Sciatic nerve (tissue), 2 donors: ENCODE measurements at regions not wholly inside any gene's neighbourhood (a gene's known extent, or its start where the extent isn't known, plus 50 kb on each side); places are given as distances from the start of the nearest gene placed in this dataset.
"Not testable (repeated sequence)": the region's sequence is repeated elsewhere in the genome, so short reads cannot be mapped to it uniquely, and the experiment has no call there.

Experiments
- ATAC-seq: fragments of 200-7000 bp; cut with Tn5 transposase; one replicate; pipeline ENCODE4 v1.9.1; 2020; ENCODE audit warnings: mild to moderate bottlenecking, moderate library complexity
- DNase-seq: peaks from one replicate; pipeline ENCODE4 v3.0.0-alpha.2; 2020; ENCODE audit warnings: low spot score
- intact Hi-C: fragments of 100-400 bp; cut with DNase I; formaldehyde crosslinking; loops from one replicate; pipeline ENCODE4 v1.14.2; 2022
- donor health status: DM: no; HTN: no; CAD: no.
- donor health status: DM: no; HTN: no; CAD: no.

DNA sequence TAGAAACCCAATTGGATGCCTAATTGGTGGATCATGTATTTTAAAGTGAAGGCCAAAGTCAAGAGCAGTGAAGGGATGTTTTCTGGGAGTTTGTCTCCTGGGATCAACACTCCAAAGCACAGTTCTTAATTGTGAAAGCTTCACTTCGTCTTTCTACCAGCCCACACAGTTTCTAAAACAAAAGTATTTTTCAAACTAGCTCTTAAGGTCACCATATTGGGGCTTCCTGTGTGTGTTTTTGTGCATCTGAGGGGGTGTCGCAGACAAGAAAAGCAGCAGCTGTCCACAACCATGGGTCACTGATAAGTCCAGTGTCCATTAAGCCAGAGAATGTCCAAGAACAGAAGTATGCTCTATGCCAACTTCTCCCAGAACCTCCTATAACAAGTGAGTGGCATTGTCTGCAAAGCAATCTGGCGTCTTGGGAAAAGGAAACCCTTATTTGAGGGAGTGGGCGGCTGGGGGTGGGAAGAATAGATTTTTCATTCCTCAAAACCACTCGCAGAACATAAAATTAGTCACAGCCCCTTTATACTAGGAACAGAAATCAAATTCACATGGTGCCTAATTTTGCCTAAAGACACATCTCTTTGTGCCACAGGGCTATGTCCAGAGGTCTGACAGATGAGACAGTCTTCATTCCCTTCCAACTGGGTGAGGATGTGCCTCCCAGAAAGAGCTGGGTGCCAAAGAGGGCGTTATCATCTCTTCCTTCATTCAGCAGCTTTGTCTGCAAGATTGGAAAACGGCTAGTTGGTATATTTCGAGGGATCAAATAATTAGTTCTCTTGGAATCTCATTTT, 610.4 kb downstream of the BCOR start:
- DNase-seq, result no peak
- intact Hi-C loops, result no loop called here
- peak; percentile 51 for ATAC-seq

DNA sequence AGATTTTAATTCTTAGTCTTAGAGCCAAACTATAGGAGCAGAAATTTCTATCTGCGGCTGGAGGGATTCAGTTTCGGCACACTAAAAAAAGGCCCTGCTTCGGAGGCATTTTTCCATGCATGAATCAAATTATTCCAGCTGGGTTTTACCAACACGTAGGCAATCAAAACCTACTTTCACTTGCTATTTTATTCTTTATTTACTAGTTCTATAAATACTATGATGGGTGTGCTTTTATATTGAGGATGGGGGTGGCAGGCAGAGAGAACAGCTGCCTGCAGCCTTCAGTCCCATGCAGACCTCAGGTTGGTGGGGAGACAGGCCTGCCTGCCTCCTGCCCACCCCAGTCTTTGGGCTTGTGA, 609.8 kb downstream of the BCOR start:
- ATAC-seq (no peak), DNase-seq (no peak)
- intact Hi-C loops, result no loop called here

DNA sequence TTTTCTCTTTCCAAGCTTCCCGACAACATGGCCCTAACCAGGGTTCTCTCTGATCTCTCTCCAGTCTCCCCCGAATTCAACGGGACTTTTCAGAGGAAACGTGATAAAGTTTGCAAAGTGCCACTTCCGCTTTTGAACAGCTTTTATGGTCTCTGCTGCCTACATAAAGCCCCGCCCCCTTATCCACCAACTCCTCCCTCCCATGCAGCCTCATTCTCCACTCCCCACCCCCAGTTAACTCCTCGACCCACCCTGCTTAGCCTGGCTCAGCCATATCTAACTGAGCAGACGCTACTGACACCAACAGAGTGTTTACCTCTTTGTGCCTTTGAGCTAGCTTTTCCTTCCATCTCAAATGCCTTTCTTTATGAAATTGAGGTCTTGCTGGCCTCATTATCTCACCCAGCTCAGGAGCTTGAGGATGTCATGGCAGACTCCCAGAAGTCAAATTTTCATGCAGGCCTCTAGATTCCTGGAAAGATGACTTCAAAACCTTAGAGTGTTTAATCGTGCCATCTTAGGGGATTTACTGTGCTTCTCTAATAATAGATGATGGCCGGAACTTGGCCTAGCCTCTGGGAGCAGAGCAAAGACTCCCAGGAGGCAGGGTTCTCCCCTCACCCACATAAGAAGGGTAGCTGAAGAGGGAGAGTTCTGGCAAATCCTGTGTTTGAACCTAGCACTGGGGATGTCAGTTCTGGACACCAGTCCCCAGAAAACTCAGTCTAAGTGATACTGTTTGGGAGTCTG, 606.0 kb downstream of the BCOR start:
- no peak for ATAC-seq
- DNase-seq, result no peak
- intact Hi-C loops, result no loop called here

DNA sequence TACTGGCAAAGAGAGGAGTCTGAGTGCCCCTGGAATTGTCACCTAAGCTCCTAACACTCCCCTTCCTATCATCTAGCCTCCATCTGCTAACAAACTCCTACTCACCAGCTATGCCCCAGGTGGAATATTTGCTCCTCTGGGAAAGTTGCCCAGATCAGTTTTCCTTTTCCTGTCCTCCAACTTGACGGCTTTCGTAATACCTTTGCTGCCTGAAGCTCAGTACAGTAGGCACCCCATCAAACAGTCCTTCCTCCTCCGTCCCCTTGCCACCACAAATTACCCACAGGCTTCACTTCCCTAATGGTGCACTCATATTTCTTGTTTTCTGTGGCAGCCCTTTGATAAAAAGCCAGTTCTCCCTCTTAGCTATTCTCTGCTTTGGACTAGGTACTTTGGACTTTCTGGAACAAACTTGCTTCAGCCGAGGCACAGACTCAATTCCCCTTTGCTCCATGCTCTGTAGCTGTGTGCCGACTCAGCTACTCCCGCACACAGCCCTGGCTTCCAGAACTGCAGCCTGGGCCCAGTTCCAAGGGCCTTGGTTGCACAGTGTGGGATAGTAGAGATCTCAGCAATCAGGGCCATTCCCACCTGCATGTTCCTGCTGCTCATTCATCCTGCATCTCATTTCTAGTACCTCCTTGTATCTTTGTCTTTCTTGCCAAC, 605.1 kb downstream of the BCOR start:
- no peak for DNase-seq

DNA sequence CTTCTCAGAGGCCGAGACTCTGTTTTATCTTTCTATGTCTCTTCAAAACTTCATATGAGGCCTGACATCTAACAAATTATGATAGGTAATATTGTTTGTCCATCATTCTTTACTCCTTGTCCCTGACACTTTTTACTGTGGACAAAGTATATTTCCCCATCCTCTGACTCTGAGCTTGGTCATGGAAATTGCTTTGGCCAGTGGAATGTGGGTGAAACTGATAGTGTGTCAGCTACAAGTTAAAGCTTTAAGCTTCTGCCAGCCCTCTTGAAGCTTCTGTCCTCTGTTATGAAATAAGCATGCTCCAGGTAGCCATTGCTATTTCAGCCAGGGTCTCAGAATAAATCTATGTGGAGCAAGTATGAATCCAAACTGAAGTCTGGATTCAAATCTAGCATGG, 604.6 kb downstream of the BCOR start:
- intact Hi-C loops, result no loop called here
- DNase-seq (no peak), ATAC-seq (no peak)

More for the DNA sequence above, 605.1 kb downstream of the BCOR start:
- intact Hi-C loops, result no loop called here
- peak; percentile 59 for ATAC-seq

DNA sequence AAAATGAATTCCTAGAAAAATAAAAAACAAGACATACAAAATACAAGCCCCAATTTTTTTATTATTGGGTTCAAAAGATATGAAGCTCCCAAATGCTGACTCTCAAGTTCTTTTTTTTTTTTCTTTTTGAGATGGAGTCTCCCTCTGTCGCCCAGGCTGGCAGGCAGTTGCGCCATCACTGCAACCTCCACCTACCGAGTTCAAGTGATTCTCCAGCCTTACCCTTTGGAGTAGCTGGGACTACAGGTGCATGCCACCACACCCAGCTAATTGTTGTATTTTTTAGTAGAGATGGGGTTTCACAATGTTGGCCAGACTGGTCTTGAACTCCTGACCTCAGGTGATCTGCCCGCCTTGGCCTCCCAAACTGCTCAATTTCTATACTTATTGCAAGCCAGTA, 600.6 kb downstream of the BCOR start:
- intact Hi-C loops, ATAC-seq, DNase-seq: not testable (repeated sequence)

DNA sequence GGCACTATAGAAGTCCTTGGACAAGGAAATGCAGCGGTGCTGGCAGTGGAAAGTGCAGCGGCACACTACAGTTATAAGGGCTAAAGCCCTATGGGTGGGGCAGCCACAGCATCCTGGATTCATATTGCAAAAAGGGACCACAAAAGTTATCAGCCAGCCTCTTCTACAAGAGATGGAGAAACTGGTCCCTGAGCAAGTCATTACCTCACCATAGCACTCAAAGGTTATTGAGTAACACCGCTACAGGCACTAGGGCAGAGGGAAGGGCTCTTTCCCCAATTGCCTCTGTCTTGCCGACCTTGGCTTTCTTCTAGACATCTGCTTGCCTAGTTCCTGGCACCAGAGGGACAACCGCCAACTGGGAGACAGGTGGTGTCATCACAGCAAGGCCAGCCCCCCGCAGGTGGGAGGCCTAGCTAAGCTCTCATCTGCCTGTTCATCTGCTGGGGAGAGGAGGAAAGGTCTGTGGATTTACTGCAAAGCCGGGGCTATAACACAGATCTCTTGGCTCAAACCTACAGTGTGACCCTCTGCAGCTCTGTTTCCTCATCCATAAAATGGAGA, 600.0 kb downstream of the BCOR start:
- ATAC-seq (no peak), DNase-seq (no peak)
- intact Hi-C loops, result no loop called here

DNA sequence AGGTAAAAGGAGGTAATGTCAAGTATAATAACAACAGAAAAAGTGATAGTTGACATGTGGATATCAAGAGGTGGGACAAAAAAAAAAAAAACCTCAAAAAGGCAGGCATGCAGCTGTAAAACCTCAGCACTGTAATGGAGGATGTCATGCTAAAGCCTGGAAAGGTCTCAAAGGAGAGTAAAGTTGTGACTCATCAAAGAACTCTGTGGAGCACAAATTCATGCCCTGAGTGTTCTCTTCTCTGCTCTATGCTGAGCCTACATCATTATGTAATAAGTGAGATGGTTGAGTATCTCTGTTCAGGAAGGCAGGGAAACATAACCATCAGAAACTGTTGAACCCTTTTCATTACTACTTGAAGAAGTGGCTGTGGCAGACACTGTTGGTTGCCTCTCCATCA, 597.8 kb downstream of the BCOR start:
- intact Hi-C loops, result no loop called here
- DNase-seq (no peak), ATAC-seq (no peak)

DNA sequence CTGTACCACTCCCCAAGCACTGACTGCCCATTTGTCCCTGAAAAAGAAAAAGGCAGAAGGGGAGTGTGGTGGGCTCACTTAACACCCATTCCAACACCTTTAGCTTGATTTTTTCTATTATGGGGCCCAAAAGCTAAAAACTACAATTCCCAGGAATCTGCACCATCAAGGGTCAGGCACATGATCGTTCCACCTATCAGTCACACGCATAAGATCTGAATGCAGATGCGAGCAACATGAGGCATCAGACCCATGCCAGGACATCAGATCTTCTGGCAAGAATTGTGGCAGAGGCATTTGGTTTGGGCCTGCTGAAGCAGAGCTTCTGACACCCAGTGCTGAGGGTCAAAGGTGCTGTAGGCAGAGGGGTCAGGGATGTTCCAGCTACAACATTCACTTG, 595.9 kb downstream of the BCOR start:
- no peak for ATAC-seq
- DNase-seq, result no peak
- intact Hi-C loops, result no loop called here

DNA sequence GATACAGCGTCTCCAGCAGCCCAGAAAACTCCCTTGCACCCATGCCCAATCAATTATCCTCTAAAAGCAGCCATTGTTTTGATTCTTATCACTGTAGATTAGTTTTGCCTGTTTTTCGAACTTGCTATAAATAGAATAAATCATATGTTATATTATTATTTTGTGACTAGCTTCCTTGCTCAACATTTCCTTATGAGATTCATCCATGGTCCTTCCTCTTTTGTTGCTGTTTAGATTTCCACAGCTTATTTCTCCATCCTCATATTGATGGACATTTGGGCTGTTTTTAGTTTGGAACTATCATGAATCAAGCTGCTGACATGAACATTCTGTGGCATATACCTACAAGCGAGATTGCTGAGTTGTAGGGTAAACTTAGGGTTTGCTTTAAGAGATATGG, 595.3 kb downstream of the BCOR start:
- intact Hi-C loops, result no loop called here
- no peak for DNase-seq
- ATAC-seq, result no peak

DNA sequence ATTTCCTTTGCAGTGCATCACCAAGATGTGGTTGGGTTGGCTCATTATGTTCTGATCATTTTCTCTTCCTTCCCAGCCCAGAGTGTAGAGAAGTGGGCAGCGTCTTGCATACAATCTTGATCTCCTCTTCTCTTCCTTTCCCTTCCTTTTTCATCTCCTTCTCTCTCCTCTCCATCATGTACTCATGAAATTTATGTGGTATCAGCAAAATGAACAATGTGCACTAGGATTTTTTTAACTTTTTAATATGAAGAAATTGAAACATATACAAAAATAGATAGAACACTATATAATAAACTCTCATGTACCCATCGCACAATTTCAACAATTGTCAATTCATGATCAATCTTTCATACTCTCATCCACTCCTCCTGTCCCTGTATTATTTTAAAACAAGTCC, 593.5 kb downstream of the BCOR start:
- DNase-seq, result no peak
- no peak for ATAC-seq
- intact Hi-C loops, result no loop called here

DNA sequence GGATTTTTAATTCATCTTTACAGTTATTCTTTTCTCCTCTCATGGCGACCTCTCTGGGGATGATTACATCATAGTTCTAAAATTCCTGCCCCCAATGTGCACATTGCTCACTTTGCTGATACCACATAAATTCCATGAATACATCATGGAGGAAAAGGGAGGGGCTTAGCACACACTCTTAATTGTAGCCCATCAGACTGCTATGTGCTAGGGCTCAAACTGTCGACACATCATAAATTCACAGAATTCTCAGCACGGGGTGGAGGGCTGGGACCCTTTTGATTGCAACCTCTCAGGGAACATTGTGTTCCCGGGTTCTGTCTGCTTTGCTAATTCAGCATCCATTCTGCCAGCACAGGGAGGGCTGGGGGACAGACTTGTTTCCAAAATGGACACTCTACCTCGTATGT, 592.9 kb downstream of the BCOR start:
- DNase-seq (no peak), ATAC-seq (peak; percentile 74)
- intact Hi-C loops, result no loop called here

DNA sequence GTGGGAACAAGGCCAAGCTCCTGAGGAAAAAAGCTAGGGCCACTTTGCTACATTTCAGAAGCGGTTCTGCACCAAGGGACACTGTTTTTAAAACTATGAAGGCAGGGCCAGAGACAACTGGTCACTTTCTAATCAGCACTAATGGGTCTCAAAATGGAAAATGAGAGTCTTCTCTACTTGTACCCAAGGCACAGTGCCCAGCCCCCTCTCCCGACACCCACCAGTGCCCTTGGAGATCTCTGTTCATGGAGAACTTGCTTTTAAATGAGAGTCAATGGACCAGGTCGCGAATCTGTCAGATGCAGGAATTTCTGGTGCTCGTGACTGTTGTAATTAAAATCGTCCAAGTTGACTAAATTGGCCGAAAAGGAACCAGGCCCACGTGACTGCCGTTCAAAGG, 591.6 kb downstream of the BCOR start:
- intact Hi-C loops, result no loop called here
- DNase-seq, result no peak
- ATAC-seq, result no peak

DNA sequence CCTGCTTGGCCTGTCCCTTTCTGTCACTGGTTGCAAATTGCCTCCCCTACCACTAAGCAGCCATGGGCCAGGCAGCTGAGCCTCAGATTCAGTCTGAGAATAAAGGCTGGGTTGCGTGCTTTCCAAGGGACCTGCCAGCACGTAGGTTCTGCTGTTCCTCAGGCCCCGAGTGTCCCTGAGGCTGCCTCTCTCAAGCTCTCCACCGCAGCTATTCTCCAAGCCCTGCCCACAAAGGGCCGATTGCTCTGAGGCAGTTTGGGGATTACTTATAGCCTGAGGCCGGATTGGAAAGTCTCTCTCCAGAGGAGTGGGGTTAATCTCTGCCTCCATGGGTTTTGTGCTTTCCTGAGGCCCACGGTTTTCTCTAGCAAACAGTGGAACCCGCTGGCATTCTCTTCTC, 590.7 kb downstream of the BCOR start:
- DNase-seq (peak; percentile 33), ATAC-seq (no peak)
- intact Hi-C loops, result no loop called here

DNA sequence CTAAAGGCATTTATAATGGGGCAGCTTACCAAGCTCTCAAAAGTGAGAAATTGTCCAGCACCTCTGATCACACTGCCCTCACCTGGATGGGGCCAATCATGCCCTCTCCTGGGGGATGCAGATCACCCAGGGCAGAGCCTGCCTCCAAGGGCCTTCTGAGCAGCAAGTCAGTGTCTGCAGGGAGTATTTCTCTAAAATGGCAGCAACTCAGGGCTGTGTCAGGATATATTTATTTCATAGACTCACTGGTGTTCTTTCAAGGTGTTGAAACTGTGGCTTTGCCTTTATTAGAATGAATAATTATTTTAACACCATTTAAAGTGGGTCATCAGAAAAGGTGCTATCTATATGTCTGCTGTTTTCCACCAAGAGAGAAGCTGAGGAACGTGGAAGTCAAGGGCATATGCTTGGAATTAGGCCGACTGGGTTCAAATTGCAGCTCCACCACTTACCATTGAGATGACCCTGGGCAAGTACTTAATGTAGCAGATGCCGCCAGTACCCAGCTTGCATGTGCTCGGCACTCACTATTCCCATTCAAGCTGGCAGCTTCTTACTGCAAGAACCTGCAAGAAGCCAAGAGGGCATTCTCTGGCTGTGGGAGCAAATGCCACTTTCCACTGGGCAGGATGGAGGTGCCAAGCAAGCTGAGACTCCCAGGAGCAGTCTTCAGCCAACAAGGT, 590.0 kb downstream of the BCOR start:
- no peak for ATAC-seq
- intact Hi-C loops, result no loop called here
- no peak for DNase-seq

DNA sequence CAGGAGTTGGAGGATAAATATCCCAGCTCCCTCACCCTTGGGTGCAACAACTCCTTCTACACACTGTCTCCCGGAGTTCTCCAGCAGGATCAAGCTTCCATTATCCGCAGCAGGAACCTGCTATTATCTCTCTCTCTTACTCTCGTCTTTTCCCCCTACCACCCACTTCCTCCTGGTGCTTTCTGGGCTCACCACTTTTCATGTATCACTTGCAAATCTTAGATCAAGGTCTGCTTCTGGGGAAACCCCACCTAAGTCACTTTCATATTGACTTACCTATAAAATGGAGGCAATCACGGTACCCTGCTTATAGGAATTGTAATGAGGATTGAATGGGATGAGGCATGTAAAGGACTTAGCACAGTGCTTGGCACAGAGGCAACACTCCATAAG, 589.5 kb downstream of the BCOR start:
- ATAC-seq, result no peak
- intact Hi-C loops, result no loop called here
- no peak for DNase-seq

DNA sequence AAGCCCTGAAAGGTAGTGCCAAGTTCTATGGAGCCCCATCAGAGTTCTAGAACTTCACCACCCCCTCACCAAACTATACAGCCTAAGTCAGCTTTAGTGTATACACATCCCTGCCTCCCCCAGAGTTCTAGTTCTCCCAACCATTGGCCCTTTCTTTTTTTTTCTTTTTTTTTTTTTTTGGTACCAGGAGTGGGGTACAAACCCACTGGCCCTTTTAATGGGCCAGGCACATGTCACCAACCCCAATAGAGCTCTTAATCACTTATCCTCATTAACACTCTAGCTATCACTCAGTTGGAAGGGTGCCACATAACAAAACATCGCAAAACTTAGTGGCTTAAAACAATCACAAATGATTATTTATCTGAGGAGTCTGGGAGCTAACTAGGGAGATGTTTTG, 588.6 kb downstream of the BCOR start:
- no peak for ATAC-seq
- intact Hi-C loops, result no loop called here

DNA sequence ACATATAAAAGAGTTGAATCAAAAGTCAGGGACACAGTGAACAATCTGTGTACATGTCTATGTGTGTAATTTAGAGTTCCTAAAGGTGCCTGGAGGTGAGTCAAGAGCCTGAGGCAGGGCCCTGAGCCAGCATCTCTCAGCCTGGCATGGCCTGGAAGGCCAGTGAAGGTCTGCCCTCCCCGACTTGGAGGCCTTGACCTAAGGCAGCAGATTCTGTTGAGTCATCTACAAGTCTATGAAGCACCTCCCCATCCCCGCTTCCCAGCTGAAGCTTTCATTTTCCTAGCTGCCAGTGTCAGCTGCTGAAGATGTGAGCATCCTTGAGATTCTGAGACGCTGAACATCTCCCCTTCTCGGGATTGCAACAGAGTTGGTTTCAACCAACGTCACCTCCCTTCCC, 583.9 kb downstream of the BCOR start:
- intact Hi-C loops, result no loop called here

More for the DNA sequence above, 588.6 kb downstream of the BCOR start:
- no peak for DNase-seq

DNA sequence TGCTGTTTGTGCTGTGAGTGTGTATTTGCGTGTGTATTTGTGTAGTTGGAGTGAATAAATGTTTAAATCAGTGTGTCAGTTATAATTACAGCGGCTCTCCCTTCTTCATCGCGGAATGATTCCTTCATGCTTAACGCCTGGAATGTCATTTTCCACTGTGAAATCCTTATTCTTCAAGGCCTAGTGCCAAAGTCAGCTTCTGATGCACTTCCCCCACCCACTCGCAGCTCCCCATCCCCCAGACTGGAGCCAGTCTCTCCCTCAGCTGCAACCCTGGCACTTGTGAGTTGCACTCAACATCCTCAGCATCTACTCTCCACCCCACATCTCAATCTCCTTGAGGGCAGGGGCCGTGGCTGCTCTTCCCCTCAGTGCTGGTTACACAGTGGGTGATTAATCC, 583.0 kb downstream of the BCOR start:
- no peak for ATAC-seq
- intact Hi-C loops, result no loop called here
- no peak for DNase-seq

More for the DNA sequence above, 583.9 kb downstream of the BCOR start:
- ATAC-seq (peak; percentile 46), DNase-seq (no peak)
